ENCODE measurements at regions not wholly inside any gene's neighbourhood (a gene's known extent, or its start where the extent isn't known, plus 50 kb on each side); places are given as distances from the start of the nearest gene placed in this dataset.
"Not testable (repeated sequence)": the region's sequence is repeated elsewhere in the genome, so short reads cannot be mapped to it uniquely, and the experiment has no call there.

- no peak overlapping the region for H3K4me3 ChIP-seq (ENCODE audit: low read length)
- DNase-seq (ENCODE audit: low read depth) = no peak
- no peak for TF ChIP-seq CTCF (conservative IDR thresholded peaks at IDR 0.05; ENCODE audit: low read depth, low read length)
These were observed 168.5 kb upstream of the ZNF804B start for GRCh38 chr7:88590963-88591362.

- no peak for DNase-seq (ENCODE audit: low read depth)
- TF ChIP-seq CTCF (conservative IDR thresholded peaks at IDR 0.05; ENCODE audit: low read depth, low read length) = no peak
- no peak overlapping the region for H3K4me3 ChIP-seq (ENCODE audit: low read length)
These were observed 169.6 kb upstream of the ZNF804B start for GRCh38 chr7:88589927-88590326.

GRCh38 chr7:88586890-88587289, 172.6 kb upstream of the ZNF804B start:
- DNase-seq (ENCODE audit: low read depth) = no peak
- no peak overlapping the region for H3K4me3 ChIP-seq (ENCODE audit: low read length)
- no peak for TF ChIP-seq CTCF (conservative IDR thresholded peaks at IDR 0.05; ENCODE audit: low read depth, low read length)

GRCh38 chr7:88586219-88586618, 173.3 kb upstream of the ZNF804B start:
- H3K4me3 ChIP-seq (ENCODE audit: low read length) = no peak overlapping the region
- DNase-seq (ENCODE audit: low read depth) = no peak
- no peak for TF ChIP-seq CTCF (conservative IDR thresholded peaks at IDR 0.05; ENCODE audit: low read depth, low read length)

GRCh38 chr7:88576720-88577119, 182.8 kb upstream of the ZNF804B start:
- H3K4me3 ChIP-seq (ENCODE audit: low read length) = no peak overlapping the region
- no peak for TF ChIP-seq CTCF (conservative IDR thresholded peaks at IDR 0.05; ENCODE audit: low read depth, low read length)
- DNase-seq (ENCODE audit: low read depth) = no peak

GRCh38 chr7:88566162-88566729, 193.3 kb upstream of the ZNF804B start:
- no peak for TF ChIP-seq CTCF (conservative IDR thresholded peaks at IDR 0.05; ENCODE audit: low read depth, low read length)
- DNase-seq (ENCODE audit: low read depth) = no peak
- H3K4me3 ChIP-seq (ENCODE audit: low read length) = no peak overlapping the region

- H3K4me3 ChIP-seq (ENCODE audit: low read length) = no peak overlapping the region
- no peak for TF ChIP-seq CTCF (conservative IDR thresholded peaks at IDR 0.05; ENCODE audit: low read depth, low read length)
- DNase-seq (ENCODE audit: low read depth) = no peak
These were observed 194.1 kb upstream of the ZNF804B start for GRCh38 chr7:88565401-88565800.

GRCh38 chr7:88556441-88556840, 203.1 kb upstream of the ZNF804B start:
- DNase-seq (ENCODE audit: low read depth); H3K4me3 ChIP-seq (ENCODE audit: low read length): not testable (repeated sequence)

GRCh38 chr7:88554847-88555246, 204.7 kb upstream of the ZNF804B start:
- not testable (repeated sequence) for H3K4me3 ChIP-seq (ENCODE audit: low read length); DNase-seq (ENCODE audit: low read depth)

Data from retinal pigment epithelial cell (primary cell).